BLaER1 treated with 17β-estradiol and CSF1 and Interleukin-3, amounts not matched to agents 10 nM and 100 nM (cell line): ENCODE measurements at regions not wholly inside any gene's neighbourhood (a gene's known extent, or its start where the extent isn't known, plus 50 kb on each side); places are given as distances from the start of the nearest gene placed in this dataset.

Experiments
- H3K27ac ChIP-seq, 11 experiments: shearing (Covaris generic); formaldehyde crosslinking; 2 replicates each; pipeline ENCODE4 v1.8.1; 2022
- H3K27me3 ChIP-seq, 11 experiments: shearing (Covaris generic); formaldehyde crosslinking; 2 replicates each; pipeline ENCODE4 v1.8.1; 2022
- H3K36me3 ChIP-seq, 11 experiments: shearing (Covaris generic); formaldehyde crosslinking; 2 replicates each; pipeline ENCODE4 v1.8.1; 2022
- H3K4me1 ChIP-seq, 10 experiments: shearing (Covaris generic); formaldehyde crosslinking; 2 replicates each; pipeline ENCODE4 v1.8.1; 2022
- H3K4me2 ChIP-seq, 11 experiments: shearing (Covaris generic); formaldehyde crosslinking; 2 replicates each; pipeline ENCODE4 v1.8.1; 2022
- H3K4me3 ChIP-seq, 10 experiments: shearing (Covaris generic); formaldehyde crosslinking; 2 replicates each; pipeline ENCODE4 v1.8.1; 2022
- H3K9ac ChIP-seq, 11 experiments: shearing (Covaris generic); formaldehyde crosslinking; 2 replicates each; pipeline ENCODE4 v1.8.1; 2022
- H3K9me3 ChIP-seq, 11 experiments: shearing (Covaris generic); formaldehyde crosslinking; replicated peaks in 1 of 11; 2 replicates each; pipeline ENCODE4 v1.8.1; 2022
- H4K20me1 ChIP-seq, 11 experiments: shearing (Covaris generic); formaldehyde crosslinking; 2 replicates each; pipeline ENCODE4 v1.8.1; 2022
- Cebpa-rat ChIP-seq, 11 experiments: shearing (Covaris generic); IDR thresholded peaks; 2 replicates each; pipeline ENCODE4 v1.8.1; 2022

- H3K9ac ChIP-seq = no peak overlapping the region
- no peak overlapping the region for H3K4me3 ChIP-seq
- no peak overlapping the region for H3K27ac ChIP-seq
- no peak overlapping the region for H3K4me2 ChIP-seq
- TF ChIP-seq Cebpa-rat (IDR thresholded peaks at IDR 0.05) = no peak
- H3K9me3 ChIP-seq = no peaks in the 10 kb centered on the region
- no peaks in the 10 kb centered on the region for H3K27me3 ChIP-seq
- H3K4me1 ChIP-seq = no peaks in the 10 kb centered on the region
- no peaks in the 10 kb centered on the region for H4K20me1 ChIP-seq
- H3K36me3 ChIP-seq = no peaks in the 10 kb centered on the region
Measured at GRCh38 chr18:65955747-65956146, 204.9 kb downstream of the CDH7 start.

- Histone ChIP-seq H3K4me2 (no peak overlapping the region), H3K4me3 (no peak overlapping the region), H3K9ac (no peak overlapping the region), H3K9me3 (no peaks in the 10 kb centered on the region), H4K20me1 (no peaks in the 10 kb centered on the region), H3K36me3 (no peaks in the 10 kb centered on the region), H3K4me1 (no peaks in the 10 kb centered on the region), H3K27me3 (no peaks in the 10 kb centered on the region), H3K27ac (no peak overlapping the region)
- TF ChIP-seq Cebpa-rat (IDR thresholded peaks at IDR 0.05) = no peak
Measured at GRCh38 chr18:65954372-65954771, 203.6 kb downstream of the CDH7 start.

- H3K9ac ChIP-seq = no peak overlapping the region
- H3K27me3 ChIP-seq = no peaks in the 10 kb centered on the region
- H3K36me3 ChIP-seq = no peaks in the 10 kb centered on the region
- H4K20me1 ChIP-seq = no peaks in the 10 kb centered on the region
- no peak overlapping the region for H3K4me2 ChIP-seq
- H3K4me3 ChIP-seq = no peak overlapping the region
- H3K4me1 ChIP-seq = no peaks in the 10 kb centered on the region
- H3K27ac ChIP-seq = no peak overlapping the region
- H3K9me3 ChIP-seq = no peaks in the 10 kb centered on the region
- no peak for TF ChIP-seq Cebpa-rat (IDR thresholded peaks at IDR 0.05)
Measured at GRCh38 chr18:65946777-65947176, 196.0 kb downstream of the CDH7 start.

DNA sequence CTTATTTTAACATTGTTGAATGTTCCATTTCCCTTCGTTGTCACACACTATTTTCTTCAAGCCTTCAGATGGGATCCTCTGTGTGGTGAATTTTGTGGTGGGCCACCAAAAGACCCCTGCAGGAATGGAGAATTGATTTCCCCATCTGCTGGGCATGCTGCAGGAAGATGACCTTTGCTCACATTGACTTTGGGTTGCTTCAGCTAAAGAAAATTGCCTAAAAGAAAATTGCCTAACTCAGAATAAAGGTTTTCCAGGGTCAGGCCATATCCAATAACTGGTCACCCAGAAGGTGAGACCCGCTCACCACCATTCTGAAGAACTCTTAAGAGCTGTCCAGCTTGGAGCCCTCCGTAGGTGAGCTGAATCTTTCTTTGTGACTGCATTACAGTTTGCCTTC, 192.5 kb downstream of the CDH7 start:
- no peak overlapping the region for H3K9ac ChIP-seq
- H3K27me3 ChIP-seq = no peaks in the 10 kb centered on the region
- H3K4me2 ChIP-seq = no peak overlapping the region
- H4K20me1 ChIP-seq = no peaks in the 10 kb centered on the region
- H3K4me1 ChIP-seq = no peaks in the 10 kb centered on the region
- no peak overlapping the region for H3K27ac ChIP-seq
- H3K36me3 ChIP-seq = no peaks in the 10 kb centered on the region
- no peaks in the 10 kb centered on the region for H3K9me3 ChIP-seq
- no peak for TF ChIP-seq Cebpa-rat (IDR thresholded peaks at IDR 0.05)
- no peak overlapping the region for H3K4me3 ChIP-seq

- H3K9ac ChIP-seq = no peak overlapping the region
- H3K4me2 ChIP-seq = no peak overlapping the region
- no peak for TF ChIP-seq Cebpa-rat (IDR thresholded peaks at IDR 0.05)
Measured at GRCh38 chr18:65942854-65943253, 192.0 kb downstream of the CDH7 start.

GRCh38 chr18:65942104-65942503, 191.3 kb downstream of the CDH7 start:
- no peak for TF ChIP-seq Cebpa-rat (IDR thresholded peaks at IDR 0.05)
- Histone ChIP-seq H3K27ac (no peak overlapping the region), H4K20me1 (no peaks in the 10 kb centered on the region), H3K4me3 (no peak overlapping the region), H3K36me3 (no peaks in the 10 kb centered on the region), H3K4me2 (no peak overlapping the region), H3K4me1 (no peaks in the 10 kb centered on the region), H3K9ac (no peak overlapping the region), H3K9me3 (no peaks in the 10 kb centered on the region), H3K27me3 (no peaks in the 10 kb centered on the region)

More at GRCh38 chr18:65942854-65943253, 192.0 kb downstream of the CDH7 start:
- Histone ChIP-seq H3K27me3 (no peaks in the 10 kb centered on the region), H3K27ac (no peak overlapping the region), H3K36me3 (no peaks in the 10 kb centered on the region), H3K9me3 (no peaks in the 10 kb centered on the region), H3K4me1 (no peaks in the 10 kb centered on the region), H4K20me1 (no peaks in the 10 kb centered on the region), H3K4me3 (no peak overlapping the region)

DNA sequence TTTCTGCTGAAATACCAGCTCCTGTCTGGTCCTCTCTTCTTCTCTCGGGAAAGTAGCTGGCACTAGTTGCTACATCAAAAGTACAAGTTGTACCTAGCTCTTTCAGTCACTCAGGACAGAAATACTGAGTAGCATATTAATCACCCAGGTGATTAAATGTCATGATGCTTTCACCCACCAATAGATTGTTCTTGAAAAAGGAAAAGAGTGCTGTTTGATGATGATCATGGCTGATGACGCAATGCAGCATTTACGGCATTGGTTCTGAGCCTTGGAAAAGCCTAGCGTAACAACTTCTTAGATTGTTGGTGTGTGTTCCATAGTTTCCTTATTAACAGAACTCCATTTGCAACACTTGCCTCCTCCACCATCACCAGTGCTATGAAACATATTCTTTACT, 190.7 kb downstream of the CDH7 start:
- H3K27ac ChIP-seq = no peak overlapping the region
- H3K36me3 ChIP-seq = no peaks in the 10 kb centered on the region
- no peaks in the 10 kb centered on the region for H3K9me3 ChIP-seq
- H3K4me3 ChIP-seq = no peak overlapping the region
- TF ChIP-seq Cebpa-rat (IDR thresholded peaks at IDR 0.05) = no peak
- H3K4me1 ChIP-seq = no peaks in the 10 kb centered on the region
- H3K4me2 ChIP-seq = no peak overlapping the region
- H3K27me3 ChIP-seq = no peaks in the 10 kb centered on the region
- no peaks in the 10 kb centered on the region for H4K20me1 ChIP-seq
- no peak overlapping the region for H3K9ac ChIP-seq
